ENCODE measurements at regions not wholly inside any gene's neighbourhood (a gene's known extent, or its start where the extent isn't known, plus 50 kb on each side); places are given as distances from the start of the nearest gene placed in this dataset.

- TF ChIP-seq PML (IDR thresholded peaks at IDR 0.05; ENCODE audit: low read length) = no peak
- no peak for TF ChIP-seq ZNF24 (IDR thresholded peaks at IDR 0.05)
- TF ChIP-seq, protein P1, sequence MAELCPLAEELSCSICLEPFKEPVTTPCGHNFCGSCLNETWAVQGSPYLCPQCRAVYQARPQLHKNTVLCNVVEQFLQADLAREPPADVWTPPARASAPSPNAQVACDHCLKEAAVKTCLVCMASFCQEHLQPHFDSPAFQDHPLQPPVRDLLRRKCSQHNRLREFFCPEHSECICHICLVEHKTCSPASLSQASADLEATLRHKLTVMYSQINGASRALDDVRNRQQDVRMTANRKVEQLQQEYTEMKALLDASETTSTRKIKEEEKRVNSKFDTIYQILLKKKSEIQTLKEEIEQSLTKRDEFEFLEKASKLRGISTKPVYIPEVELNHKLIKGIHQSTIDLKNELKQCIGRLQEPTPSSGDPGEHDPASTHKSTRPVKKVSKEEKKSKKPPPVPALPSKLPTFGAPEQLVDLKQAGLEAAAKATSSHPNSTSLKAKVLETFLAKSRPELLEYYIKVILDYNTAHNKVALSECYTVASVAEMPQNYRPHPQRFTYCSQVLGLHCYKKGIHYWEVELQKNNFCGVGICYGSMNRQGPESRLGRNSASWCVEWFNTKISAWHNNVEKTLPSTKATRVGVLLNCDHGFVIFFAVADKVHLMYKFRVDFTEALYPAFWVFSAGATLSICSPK (IDR thresholded peaks at IDR 0.05; ENCODE audit: borderline replicate concordance) = no peak
- TF ChIP-seq ZNF197 (CRISPR knock-in tag; IDR thresholded peaks at IDR 0.05; ENCODE audit: low read depth) = no peak
- TF ChIP-seq RFX5 (IDR thresholded peaks at IDR 0.05; ENCODE audit: low read depth, low read length) = no peak
- TF ChIP-seq POLR2AphosphoS5 (IDR thresholded peaks at IDR 0.05; ENCODE audit: control insufficient read depth, insufficient read depth, low read depth, low read length) = no peak
- no peak for TF ChIP-seq ZFX (CRISPR knock-in tag; IDR thresholded peaks at IDR 0.05)
- TF ChIP-seq GTF3C2 (IDR thresholded peaks at IDR 0.05; ENCODE audit: borderline replicate concordance, extremely low read depth, insufficient read length) = no peak
- TF ChIP-seq ZBTB17 (CRISPR knock-in tag; IDR thresholded peaks at IDR 0.05) = no peak
- no peak for TF ChIP-seq EZH2 (IDR thresholded peaks at IDR 0.05; ENCODE audit: borderline replicate concordance, low read depth, low read length)
- TF ChIP-seq HNRNPK (IDR thresholded peaks at IDR 0.05; ENCODE audit: low read depth, low read length, poor library complexity, severe bottlenecking) = no peak
These were observed 134.9 kb downstream of the OTOL1 start for GRCh38 chr3:161631536-161631935.
